GM20000 (cell line): ENCODE measurements at regions not wholly inside any gene's neighbourhood (a gene's known extent, or its start where the extent isn't known, plus 50 kb on each side); places are given as distances from the start of the nearest gene placed in this dataset.
"Not testable (repeated sequence)": the region's sequence is repeated elsewhere in the genome, so short reads cannot be mapped to it uniquely, and the experiment has no call there.

Experiments used
- DNase-seq: peaks from one replicate; pipeline ENCODE4 v3.0.0; 2012; ENCODE audit warnings: low spot score
- TF ChIP-seq, protein P1 (sequence below): IDR thresholded peaks from 2 replicates; pipeline ENCODE4 v1.5.1; 2012; ENCODE audit warnings: mild to moderate bottlenecking, control low read depth; ENCODE audit errors: extremely low read depth, missing control alignments

DNA sequence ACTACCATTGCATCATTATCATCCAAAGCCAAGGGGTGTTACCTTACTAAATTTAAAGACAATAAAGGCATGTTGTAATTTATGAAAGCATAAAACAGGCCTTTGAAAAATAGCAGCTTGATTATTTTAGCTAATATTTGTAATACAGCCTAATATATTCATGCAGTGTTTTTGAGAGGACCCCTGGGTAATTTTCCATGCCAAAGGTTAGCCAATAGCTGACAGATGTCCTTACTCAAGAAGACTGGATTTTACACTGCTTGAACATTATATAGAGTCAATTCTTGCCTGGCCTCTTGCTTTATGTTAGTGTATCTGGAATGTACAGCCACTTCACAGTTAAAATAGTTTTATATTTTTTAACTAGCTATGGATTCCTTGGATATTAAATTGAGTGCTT, 337.8 kb upstream of the PAPPA start:
- TF ChIP-seq, protein P1, sequence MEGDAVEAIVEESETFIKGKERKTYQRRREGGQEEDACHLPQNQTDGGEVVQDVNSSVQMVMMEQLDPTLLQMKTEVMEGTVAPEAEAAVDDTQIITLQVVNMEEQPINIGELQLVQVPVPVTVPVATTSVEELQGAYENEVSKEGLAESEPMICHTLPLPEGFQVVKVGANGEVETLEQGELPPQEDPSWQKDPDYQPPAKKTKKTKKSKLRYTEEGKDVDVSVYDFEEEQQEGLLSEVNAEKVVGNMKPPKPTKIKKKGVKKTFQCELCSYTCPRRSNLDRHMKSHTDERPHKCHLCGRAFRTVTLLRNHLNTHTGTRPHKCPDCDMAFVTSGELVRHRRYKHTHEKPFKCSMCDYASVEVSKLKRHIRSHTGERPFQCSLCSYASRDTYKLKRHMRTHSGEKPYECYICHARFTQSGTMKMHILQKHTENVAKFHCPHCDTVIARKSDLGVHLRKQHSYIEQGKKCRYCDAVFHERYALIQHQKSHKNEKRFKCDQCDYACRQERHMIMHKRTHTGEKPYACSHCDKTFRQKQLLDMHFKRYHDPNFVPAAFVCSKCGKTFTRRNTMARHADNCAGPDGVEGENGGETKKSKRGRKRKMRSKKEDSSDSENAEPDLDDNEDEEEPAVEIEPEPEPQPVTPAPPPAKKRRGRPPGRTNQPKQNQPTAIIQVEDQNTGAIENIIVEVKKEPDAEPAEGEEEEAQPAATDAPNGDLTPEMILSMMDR, result no peak
- no peak for DNase-seq

DNA sequence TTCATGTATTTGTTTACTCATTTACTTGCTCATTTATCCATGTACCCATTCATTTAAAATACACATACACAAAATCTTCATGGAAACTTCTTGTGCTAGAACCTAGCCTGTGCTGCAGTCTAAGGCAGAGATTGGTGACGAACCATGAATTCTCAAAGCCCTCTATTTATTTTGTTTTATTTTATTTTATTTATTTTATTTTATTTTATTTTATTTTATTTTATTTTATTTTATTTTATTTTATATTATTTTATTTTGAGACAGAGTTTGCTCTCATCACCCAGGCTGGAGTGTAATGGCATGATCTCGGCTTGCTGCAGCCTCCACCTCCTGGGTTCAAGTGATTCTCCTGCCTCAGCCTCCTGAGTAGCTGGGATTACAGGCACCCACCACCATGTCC, 334.9 kb upstream of the PAPPA start:
- not testable (repeated sequence) for DNase-seq

DNA sequence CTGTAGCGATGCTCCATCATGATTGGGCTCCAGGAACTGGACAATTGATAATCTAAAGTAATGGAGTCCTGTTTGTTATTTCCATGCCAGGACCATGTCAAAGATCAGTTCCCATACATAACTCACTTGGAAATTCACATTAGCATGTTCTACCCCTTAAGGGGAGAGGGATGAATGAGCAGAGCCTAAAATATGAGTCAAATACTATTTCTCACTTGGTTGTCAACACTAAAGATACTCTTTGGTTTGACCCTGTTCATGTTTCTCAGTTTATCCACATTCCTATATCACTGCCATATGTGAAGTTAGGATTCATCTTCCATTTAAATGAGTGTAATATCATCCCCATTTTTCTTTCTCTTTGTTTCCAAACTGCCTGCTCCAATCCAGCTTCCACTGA, 321.6 kb upstream of the PAPPA start:
- no peak for DNase-seq
- TF ChIP-seq, protein P1, result no peak

DNA sequence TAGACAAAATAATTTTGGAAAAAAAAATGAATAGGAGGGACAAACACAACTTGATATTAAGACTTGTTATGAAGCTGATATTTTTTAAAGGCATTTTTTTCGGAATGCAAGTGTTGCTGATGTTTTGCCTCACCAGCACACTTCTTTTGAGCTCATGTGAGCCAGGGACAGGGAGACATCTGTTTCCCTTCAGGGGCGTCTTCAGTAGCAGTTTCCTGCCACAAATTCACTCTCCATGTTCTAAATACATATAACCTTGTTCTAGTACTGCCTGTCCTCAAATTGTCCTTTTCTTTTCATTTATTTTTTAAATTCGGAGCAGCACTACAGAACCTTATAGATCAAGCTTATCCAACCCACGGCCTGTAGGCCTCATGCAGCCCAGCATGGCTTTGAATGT, 316.0 kb upstream of the PAPPA start:
- DNase-seq, result no peak
- TF ChIP-seq, protein P1, result no peak

DNA sequence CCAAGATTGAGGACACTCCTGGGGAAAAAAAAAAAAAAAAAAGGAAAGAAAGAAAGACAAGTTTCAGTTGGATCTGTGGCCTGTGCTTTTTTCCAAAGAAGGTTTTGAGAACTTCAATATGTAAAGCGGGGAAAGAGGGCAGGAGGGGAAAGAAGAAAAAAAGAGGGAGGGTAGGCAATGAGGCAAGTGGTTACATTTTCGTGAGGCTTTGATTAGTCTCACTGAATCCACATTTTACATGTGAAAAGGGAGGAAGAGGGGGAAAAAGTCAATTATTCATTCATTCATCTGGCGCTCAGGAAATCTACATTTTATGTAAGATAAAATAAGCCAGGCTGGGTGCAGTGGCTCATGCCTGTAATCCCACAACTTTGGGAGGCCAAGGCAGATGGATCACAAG, 315.2 kb upstream of the PAPPA start:
- TF ChIP-seq, protein P1, result no peak
- DNase-seq, result no peak

DNA sequence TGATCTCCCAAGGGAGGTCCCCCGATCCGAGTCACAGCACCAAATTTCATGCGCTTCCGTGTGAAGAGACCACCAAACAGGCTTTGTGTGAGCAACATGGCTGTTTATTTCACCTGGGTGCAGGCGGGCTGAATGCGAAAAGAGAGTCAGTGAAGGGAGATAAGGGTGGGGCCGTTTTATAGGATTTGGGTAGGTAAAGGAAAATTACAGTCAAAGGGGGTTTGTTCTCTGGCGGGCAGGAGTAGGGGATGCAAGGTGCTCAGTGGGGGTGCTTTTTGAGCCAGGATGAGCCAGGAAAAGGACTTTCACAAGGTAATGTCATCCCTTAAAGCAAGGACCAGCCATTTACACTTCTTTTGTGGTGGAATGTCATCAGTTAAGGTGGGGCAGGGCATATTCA, 309.2 kb upstream of the PAPPA start:
- not testable (repeated sequence) for DNase-seq

DNA sequence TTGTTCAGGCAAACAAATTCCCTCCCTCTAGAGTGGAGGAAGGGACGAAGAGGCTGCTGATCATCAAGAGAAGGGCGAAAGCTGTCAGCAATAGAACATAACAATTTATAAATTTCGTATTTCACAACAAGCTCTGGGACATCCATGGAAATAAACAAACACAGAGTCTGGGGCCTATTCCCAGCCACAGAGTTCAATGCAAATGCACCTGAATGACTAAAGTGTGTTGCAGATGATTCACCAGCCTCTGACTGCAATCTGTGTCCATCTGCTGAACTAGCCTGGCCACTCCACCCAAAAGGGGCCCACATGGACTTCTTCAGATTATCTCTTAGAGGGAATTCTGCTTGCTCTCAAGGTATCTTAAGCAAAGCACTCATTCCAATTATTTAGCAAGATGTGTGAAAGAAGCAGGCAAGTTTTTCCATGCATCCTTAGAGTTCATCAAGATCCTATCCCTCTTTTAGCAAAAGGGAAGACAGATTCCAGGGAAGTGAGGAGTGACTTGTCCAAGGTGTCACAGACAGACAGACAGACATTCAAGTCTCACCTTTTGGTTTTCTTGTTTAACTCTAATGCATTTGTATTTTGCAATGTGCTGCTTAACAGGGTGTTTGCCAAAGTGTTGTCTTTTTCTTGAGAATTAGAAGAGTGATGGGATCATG, 307.8 kb upstream of the PAPPA start:
- TF ChIP-seq, protein P1, result no peak
- DNase-seq, result no peak

DNA sequence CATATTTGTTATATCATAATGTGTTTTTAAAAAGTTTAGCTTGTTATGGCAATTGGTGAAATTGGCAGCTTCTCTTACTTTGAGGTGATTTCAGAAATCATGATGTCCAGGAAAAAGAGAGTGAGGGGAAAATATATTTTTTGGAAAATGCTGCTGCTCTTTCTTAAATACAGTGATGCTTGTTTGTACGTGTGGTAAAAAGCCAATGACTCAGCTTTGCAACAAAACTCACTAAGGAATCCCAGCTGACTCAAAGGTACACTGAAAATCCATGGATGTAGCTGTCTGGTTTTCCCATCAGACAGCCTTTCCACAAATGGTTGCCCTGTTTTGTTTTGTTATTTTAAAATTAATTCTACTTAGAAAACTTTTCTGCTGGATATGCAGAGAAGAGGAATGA, 306.4 kb upstream of the PAPPA start:
- TF ChIP-seq, protein P1, result no peak
- no peak for DNase-seq
